MCF 10A (cell line): ENCODE measurements at regions not wholly inside any gene's neighbourhood (a gene's known extent, or its start where the extent isn't known, plus 50 kb on each side); places are given as distances from the start of the nearest gene placed in this dataset.

ENCODE experiments used
- BruUV-seq: library from RNA; stranded (reverse); fragments of 400-500 nt; replicated peaks from 2 replicates; lab custom pipeline; 2021; lab: Mats Ljungman, UMichigan
- CTCF ChIA-PET: fragments of 300-600 bp; sonication (Branson Sonifier 250); formaldehyde crosslinking; extraction: SDS; loops from one replicate; lab custom pipeline; 2021; ENCODE audit warnings: antibody characterized with exemption, inconsistent platforms; lab: Yijun Ruan, JAX
- POLR2A ChIA-PET: fragments of 300-600, 350-650 bp; sonication (Branson Sonifier 250); formaldehyde crosslinking; extraction: SDS; loops from one replicate; lab custom pipeline; 2020; ENCODE audit warnings: antibody characterized with exemption, inconsistent platforms; lab: Yijun Ruan, JAX
- DNase-seq: peaks from one replicate; pipeline ENCODE4 v3.0.0-alpha.2; 2018; ENCODE audit not compliant: unreplicated experiment
- H3K27ac Mint-ChIP-seq: one replicate; pipeline ENCODE4 v1.8.0; 2022; ENCODE audit warnings: mild to moderate bottlenecking, low read depth, mixed read lengths; ENCODE audit not compliant: unreplicated experiment
- H3K27me3 Mint-ChIP-seq: one replicate; pipeline ENCODE4 v1.8.0; 2022; ENCODE audit warnings: mixed read lengths; ENCODE audit not compliant: insufficient read depth, unreplicated experiment
- H3K36me3 Mint-ChIP-seq: one replicate; pipeline ENCODE4 v1.8.0; 2022; ENCODE audit warnings: mild to moderate bottlenecking, moderate library complexity, mixed read lengths; ENCODE audit not compliant: insufficient read depth, unreplicated experiment
- H3K4me1 Mint-ChIP-seq: one replicate; pipeline ENCODE4 v1.8.0; 2022; ENCODE audit warnings: mixed read lengths; ENCODE audit not compliant: insufficient read depth, unreplicated experiment
- H3K4me3 Mint-ChIP-seq: one replicate; pipeline ENCODE4 v1.8.0; 2022; ENCODE audit warnings: mild to moderate bottlenecking, moderate library complexity, mixed read lengths; ENCODE audit not compliant: unreplicated experiment
- H3K9me3 Mint-ChIP-seq: one replicate; pipeline ENCODE4 v1.8.0; 2022; ENCODE audit warnings: mixed read lengths; ENCODE audit not compliant: unreplicated experiment
- intact Hi-C: fragments of 100-400 bp; cut with micrococcal nuclease; formaldehyde crosslinking; loops from 2 replicates; pipeline ENCODE4 v1.14.1; 2022
- TF ChIP-seq, protein P1 (sequence below): fragments of 200-600 bp; IDR thresholded peaks from one replicate; pipeline ENCODE4 v1.8.0; 2022; ENCODE audit warnings: antibody characterized with exemption, mild to moderate bottlenecking; ENCODE audit not compliant: unreplicated experiment

DNA sequence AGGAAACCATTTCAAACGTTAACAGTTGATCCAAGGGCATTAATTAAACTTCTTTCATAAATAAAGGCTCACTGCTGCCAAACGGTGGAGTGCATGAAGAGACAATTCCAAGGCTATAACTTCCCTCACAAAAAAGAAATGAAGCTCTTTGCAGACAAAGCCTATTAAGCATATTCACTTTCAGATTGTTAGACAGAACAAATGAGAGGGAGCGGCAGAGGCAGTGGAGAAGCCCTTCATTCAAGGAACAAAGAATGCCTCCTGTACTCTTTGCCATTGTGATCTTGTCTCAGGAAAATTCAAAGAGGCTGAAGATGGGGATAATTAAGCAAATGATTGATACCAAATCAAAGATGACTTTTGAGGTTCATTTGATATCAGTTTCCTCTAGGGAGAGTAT is 370.5 kb upstream of the FAT1 start:
- intact Hi-C loops, result no loop called here
- Mint-ChIP-seq H3K27ac (no peak overlapping the region), H3K36me3 (no peaks in the 10 kb centered on the region), H3K4me1 (no peaks in the 10 kb centered on the region), H3K4me3 (no peak overlapping the region), H3K27me3 (no peaks in the 10 kb centered on the region), H3K9me3 (peaks cover 15% of the 10 kb centered on the region)
- TF ChIP-seq, protein P1, sequence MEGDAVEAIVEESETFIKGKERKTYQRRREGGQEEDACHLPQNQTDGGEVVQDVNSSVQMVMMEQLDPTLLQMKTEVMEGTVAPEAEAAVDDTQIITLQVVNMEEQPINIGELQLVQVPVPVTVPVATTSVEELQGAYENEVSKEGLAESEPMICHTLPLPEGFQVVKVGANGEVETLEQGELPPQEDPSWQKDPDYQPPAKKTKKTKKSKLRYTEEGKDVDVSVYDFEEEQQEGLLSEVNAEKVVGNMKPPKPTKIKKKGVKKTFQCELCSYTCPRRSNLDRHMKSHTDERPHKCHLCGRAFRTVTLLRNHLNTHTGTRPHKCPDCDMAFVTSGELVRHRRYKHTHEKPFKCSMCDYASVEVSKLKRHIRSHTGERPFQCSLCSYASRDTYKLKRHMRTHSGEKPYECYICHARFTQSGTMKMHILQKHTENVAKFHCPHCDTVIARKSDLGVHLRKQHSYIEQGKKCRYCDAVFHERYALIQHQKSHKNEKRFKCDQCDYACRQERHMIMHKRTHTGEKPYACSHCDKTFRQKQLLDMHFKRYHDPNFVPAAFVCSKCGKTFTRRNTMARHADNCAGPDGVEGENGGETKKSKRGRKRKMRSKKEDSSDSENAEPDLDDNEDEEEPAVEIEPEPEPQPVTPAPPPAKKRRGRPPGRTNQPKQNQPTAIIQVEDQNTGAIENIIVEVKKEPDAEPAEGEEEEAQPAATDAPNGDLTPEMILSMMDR, result no peak
- ChIA-PET POLR2A (interaction anchor here (0.6 kb wide), 1 partner anchor 365 kb away, joined by 3 read pairs; no protein-coding TSS in a partner anchor), CTCF (interaction anchor here (0.7 kb wide), 1 partner anchor 391 kb away, joined by 3 read pairs; no protein-coding TSS in a partner anchor)
- DNase-seq, result no peak
- no TSS peak for BruUV-seq

DNA sequence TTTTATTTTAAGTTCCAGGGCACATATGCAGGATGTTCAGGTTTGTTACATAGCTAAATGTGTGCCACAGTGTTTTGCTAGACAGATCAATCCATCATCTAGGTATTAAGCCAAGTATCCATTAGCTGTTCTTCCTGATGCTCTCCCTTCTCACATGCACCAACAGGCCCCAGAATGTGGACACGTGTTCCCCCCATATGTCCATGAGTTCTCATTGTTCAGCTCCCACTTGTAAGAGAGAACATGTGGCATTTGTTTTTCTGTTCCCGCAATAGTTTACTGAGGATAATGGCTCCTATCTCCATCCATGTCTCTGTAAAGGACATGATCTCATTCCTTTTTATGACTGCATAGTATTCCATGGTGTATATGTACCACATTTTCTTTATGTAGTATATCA is 374.8 kb upstream of the FAT1 start:
- intact Hi-C loops, result no loop called here
- no peak for DNase-seq
- no TSS peak for BruUV-seq
- Mint-ChIP-seq H3K9me3 (peaks cover 15% of the 10 kb centered on the region), H3K27me3 (no peaks in the 10 kb centered on the region), H3K27ac (no peak overlapping the region), H3K4me3 (no peak overlapping the region), H3K36me3 (no peaks in the 10 kb centered on the region), H3K4me1 (no peaks in the 10 kb centered on the region)
- POLR2A ChIA-PET, result interaction anchor here (0.6 kb wide), 1 partner anchor 320 kb away, joined by 4 read pairs; no protein-coding TSS in a partner anchor
- CTCF ChIA-PET, result no interaction called here
- TF ChIP-seq, protein P1, result no peak

DNA sequence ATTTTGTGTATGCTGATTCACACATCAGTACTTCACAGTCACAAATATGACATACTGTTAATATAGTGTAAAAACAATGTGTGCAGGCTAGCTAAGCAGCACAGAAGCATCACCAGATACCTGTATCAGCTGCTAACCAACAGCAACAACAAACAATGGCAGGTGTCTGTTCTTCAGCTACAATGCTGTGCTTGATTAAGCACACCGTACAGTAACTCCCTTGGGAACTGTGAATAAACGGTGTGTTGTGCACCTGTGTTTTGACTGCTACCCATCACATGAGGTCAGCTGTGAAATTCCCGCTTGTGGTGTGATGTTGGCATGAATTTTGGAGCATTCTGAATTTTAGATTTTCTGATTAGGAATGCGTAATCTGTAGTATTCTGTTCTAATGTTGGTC is 379.7 kb upstream of the FAT1 start:
- Mint-ChIP-seq H3K4me3 (no peak overlapping the region), H3K4me1 (no peaks in the 10 kb centered on the region), H3K27me3 (no peaks in the 10 kb centered on the region), H3K36me3 (no peaks in the 10 kb centered on the region), H3K27ac (no peak overlapping the region), H3K9me3 (peaks cover 4% of the 10 kb centered on the region)
- no TSS peak for BruUV-seq
- TF ChIP-seq, protein P1, result no peak
- POLR2A ChIA-PET, result no interaction called here
- CTCF ChIA-PET, result no interaction called here
- DNase-seq, result no peak
- intact Hi-C loops, result no loop called here

DNA sequence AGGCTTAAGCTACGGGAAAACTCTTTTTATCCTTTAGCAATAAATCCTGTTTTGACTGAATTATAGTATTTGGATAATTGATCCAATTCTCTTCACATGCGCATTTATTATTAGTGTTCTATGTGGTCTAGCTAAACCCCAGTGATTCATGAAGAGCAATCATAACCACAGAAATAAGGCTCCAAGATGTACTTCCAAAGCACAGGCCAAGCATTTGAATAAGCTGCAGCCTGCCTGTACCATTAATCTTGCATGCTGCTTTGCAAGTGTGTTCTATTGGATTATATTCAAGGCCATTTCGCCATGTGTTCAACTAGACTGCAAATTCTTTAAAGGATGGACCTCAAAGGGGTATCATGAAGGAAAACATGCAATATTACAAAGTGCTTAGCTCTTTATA is 385.2 kb upstream of the FAT1 start:
- Mint-ChIP-seq H3K27ac (no peak overlapping the region), H3K36me3 (no peaks in the 10 kb centered on the region), H3K4me3 (no peak overlapping the region), H3K4me1 (no peaks in the 10 kb centered on the region), H3K27me3 (no peaks in the 10 kb centered on the region), H3K9me3 (no peaks in the 10 kb centered on the region)
- ChIA-PET CTCF (no interaction called here), POLR2A (interaction anchor here (0.6 to 0.8 kb wide), 2 partner anchors 18 to 307 kb away, joined by 3 read pairs; no protein-coding TSS in a partner anchor)
- no peak for DNase-seq
- no TSS peak for BruUV-seq
- TF ChIP-seq, protein P1, result no peak
- intact Hi-C loops, result no loop called here
